ENCODE measurements at regions not wholly inside any gene's neighbourhood (a gene's known extent, or its start where the extent isn't known, plus 50 kb on each side); places are given as distances from the start of the nearest gene placed in this dataset.

DNA sequence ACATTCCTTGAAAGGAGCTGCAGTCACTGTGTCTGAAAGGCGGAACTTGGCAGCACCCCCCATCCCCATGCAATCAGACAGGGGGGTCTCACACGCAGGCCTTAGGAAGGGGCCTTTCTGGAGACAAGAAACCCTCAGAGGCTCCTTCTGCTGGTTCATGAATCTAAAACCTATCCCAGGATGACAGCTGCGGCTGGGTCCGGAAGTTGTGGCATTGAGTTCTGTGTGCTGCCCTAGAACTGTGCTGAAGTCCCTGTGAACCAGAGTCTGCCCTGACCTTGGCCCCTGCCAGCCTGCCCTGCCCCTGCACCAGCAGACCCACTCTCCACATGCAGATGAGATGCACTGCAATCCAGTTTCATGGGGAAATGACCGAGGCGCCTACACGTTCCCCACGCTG, 268.0 kb downstream of the CTTN start:
- DNase-seq (ENCODE audit: low spot score) = no peak
- H3K4me1 ChIP-seq (ENCODE audit: insufficient read depth, poor library complexity, severe bottlenecking) = no peaks in the 10 kb centered on the region
- H3K36me3 ChIP-seq (ENCODE audit: low read depth) = no peaks in the 10 kb centered on the region
- no peak overlapping the region for H3K27ac ChIP-seq (ENCODE audit: poor library complexity, severe bottlenecking)
- TF ChIP-seq, protein P1, sequence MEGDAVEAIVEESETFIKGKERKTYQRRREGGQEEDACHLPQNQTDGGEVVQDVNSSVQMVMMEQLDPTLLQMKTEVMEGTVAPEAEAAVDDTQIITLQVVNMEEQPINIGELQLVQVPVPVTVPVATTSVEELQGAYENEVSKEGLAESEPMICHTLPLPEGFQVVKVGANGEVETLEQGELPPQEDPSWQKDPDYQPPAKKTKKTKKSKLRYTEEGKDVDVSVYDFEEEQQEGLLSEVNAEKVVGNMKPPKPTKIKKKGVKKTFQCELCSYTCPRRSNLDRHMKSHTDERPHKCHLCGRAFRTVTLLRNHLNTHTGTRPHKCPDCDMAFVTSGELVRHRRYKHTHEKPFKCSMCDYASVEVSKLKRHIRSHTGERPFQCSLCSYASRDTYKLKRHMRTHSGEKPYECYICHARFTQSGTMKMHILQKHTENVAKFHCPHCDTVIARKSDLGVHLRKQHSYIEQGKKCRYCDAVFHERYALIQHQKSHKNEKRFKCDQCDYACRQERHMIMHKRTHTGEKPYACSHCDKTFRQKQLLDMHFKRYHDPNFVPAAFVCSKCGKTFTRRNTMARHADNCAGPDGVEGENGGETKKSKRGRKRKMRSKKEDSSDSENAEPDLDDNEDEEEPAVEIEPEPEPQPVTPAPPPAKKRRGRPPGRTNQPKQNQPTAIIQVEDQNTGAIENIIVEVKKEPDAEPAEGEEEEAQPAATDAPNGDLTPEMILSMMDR (IDR thresholded peaks at IDR 0.05; ENCODE audit: poor library complexity, severe bottlenecking) = no peak
- peaks cover 13% of the 10 kb centered on the region for H3K27me3 ChIP-seq (ENCODE audit: insufficient read depth, poor library complexity, severe bottlenecking)
- H3K9me3 ChIP-seq (ENCODE audit: severe bottlenecking) = no peaks in the 10 kb centered on the region
- no peak overlapping the region for H3K4me3 ChIP-seq (ENCODE audit: severe bottlenecking)
- no peak for ATAC-seq (ENCODE audit: low read depth)

DNA sequence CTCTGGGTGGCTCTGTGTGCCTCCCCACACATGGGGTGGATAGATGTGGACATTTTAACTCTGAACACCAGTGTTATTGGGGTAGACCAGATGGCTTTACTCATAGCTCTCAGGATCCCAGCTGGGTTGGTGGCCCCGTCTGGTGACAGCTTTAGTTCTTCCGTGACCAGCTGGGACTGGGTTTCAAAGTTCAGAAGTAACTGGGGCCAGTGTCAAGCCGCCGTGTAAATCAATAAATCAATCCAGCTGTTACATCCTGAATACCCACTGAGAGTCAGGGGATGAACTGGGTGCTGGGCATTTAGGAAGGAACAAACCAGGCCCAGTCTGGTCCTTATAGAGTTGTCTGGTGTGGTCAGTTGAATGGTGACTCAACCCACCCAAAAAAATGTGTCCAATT, 269.4 kb downstream of the CTTN start:
- H3K4me1 ChIP-seq (ENCODE audit: insufficient read depth, poor library complexity, severe bottlenecking) = no peaks in the 10 kb centered on the region
- no peak overlapping the region for H3K4me3 ChIP-seq (ENCODE audit: severe bottlenecking)
- TF ChIP-seq, protein P1 (IDR thresholded peaks at IDR 0.05; ENCODE audit: poor library complexity, severe bottlenecking) = no peak
- no peaks in the 10 kb centered on the region for H3K27me3 ChIP-seq (ENCODE audit: insufficient read depth, poor library complexity, severe bottlenecking)
- H3K36me3 ChIP-seq (ENCODE audit: low read depth) = no peaks in the 10 kb centered on the region
- no peak overlapping the region for H3K27ac ChIP-seq (ENCODE audit: poor library complexity, severe bottlenecking)
- ATAC-seq (ENCODE audit: low read depth) = no peak
- DNase-seq (ENCODE audit: low spot score) = no peak
- no peaks in the 10 kb centered on the region for H3K9me3 ChIP-seq (ENCODE audit: severe bottlenecking)

DNA sequence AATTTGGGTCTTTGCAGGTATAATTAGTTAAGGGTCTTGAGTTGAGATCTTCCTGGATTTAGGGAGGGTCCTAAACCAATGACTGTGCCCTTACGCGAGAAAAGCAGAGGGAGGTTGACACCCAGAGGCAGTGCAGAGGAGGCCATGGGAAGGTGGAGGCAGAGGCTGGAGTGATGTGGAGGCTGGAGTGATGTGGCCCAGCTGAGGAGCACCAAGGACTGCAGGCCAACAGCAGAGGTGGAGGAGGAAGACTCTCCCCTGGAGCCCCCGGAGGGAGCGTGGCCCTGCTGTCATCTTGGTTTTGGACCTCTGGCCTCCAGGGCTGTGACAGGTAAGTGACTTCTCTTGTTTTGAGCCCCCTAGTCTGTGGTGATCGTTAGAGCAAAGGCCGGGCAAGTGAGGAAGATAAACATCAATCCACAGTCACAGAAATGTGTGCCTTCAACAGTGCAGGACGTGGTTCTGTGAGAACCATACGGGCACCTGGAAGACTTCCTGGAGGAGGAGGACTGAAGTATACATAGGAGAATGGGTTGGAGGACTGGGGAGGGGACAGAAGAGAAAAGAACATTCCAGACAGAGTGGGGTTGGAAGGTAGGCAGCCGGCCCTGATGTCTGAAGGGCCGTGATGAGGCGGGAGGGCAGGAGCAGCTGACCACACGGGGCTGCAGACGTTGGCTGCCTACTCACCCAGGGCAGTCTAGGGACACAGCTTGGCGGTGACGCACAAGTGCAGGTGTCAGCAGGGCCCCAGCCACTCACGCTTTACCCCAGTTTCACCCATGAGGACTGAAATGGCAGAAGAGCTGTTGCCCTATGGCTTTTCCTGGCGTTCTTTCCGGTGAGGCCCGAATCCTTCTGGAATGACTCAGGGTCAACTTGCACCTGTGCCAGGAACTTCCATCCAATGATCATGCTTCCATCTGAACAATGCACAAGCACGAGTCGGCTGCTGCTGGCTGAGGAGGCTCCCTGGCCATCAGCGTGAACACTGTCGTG, 270.2 kb downstream of the CTTN start:
- ATAC-seq (ENCODE audit: low read depth) (no peak), DNase-seq (ENCODE audit: low spot score) (no peak)
- Histone ChIP-seq H3K27me3 (ENCODE audit: insufficient read depth, poor library complexity, severe bottlenecking) (no peaks in the 10 kb centered on the region), H3K4me3 (ENCODE audit: severe bottlenecking) (no peak overlapping the region), H3K27ac (ENCODE audit: poor library complexity, severe bottlenecking) (no peak overlapping the region), H3K4me1 (ENCODE audit: insufficient read depth, poor library complexity, severe bottlenecking) (no peaks in the 10 kb centered on the region), H3K36me3 (ENCODE audit: low read depth) (no peaks in the 10 kb centered on the region), H3K9me3 (ENCODE audit: severe bottlenecking) (no peaks in the 10 kb centered on the region)
- TF ChIP-seq, protein P1 (IDR thresholded peaks at IDR 0.05; ENCODE audit: poor library complexity, severe bottlenecking) = no peak

DNA sequence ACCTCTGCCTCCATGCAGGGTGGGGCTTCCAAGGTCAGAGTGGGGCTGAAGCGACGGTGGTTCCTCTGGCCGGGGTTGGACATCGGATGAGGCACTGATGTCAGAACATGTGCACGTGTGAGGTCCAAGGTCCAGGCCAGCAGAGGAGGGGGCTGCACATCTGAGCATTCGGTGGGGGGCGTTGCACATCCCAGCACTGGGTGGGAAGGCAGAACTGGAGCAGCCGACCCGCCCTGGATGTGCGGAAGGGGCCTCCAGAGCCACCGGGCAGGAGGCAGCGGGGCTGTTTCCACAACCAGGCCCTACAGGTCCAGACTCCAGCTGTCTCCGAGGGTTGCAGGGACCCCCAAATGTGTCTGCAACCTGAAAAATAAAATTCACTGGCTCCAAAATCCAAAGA, 271.0 kb downstream of the CTTN start:
- H3K27me3 ChIP-seq (ENCODE audit: insufficient read depth, poor library complexity, severe bottlenecking) = no peaks in the 10 kb centered on the region
- TF ChIP-seq, protein P1 (IDR thresholded peaks at IDR 0.05; ENCODE audit: poor library complexity, severe bottlenecking) = no peak
- DNase-seq (ENCODE audit: low spot score) = no peak
- H3K36me3 ChIP-seq (ENCODE audit: low read depth) = no peaks in the 10 kb centered on the region
- no peak overlapping the region for H3K27ac ChIP-seq (ENCODE audit: poor library complexity, severe bottlenecking)
- ATAC-seq (ENCODE audit: low read depth) = no peak
- H3K4me3 ChIP-seq (ENCODE audit: severe bottlenecking) = no peak overlapping the region
- H3K9me3 ChIP-seq (ENCODE audit: severe bottlenecking) = no peaks in the 10 kb centered on the region
- no peaks in the 10 kb centered on the region for H3K4me1 ChIP-seq (ENCODE audit: insufficient read depth, poor library complexity, severe bottlenecking)

Data from RWPE2 (cell line).